ENCODE measurements at regions not wholly inside any gene's neighbourhood (a gene's known extent, or its start where the extent isn't known, plus 50 kb on each side); places are given as distances from the start of the nearest gene placed in this dataset.
"Not testable (repeated sequence)": the region's sequence is repeated elsewhere in the genome, so short reads cannot be mapped to it uniquely, and the experiment has no call there.

DNA sequence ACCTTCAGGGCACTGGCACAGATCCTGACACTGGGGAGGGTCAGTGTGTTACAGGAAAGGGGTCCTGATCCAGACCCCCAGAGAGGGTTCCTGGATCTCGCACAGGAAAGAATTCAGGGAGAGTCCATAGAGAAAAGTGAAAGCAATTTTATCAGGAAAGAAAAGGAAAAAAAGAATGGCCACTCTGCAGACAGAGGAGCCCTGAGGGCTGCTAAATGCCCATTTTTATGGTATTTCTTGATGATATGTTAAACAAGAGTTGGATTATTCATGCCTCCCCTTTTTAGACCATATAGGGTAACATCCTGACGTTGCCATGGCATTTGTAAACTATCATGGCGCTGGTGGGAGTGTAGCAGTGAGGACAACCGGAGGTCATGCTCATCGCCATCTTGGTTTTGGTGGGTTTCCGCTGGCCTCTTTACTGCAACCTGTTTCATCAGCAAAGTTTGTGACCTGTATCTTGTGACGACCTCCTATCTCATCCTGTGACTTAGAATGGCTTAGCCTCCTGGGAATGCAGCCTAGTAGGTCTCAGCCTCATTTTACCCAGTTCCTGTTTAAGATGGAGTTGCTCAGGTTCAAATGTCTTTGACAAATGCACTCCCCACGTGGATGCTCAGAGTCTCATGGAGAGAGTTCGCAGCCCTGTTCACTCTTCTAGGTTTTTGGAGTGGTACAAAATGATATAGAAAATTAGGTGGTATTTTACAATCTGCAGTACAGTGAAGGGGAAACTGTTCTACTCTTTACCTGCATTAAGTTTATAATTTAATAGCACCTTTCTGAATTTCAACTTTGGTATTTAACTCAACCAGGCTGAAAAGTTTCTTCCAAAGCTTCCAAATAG is 1363.7 kb upstream of the TMEM132C start:
- DNase-seq (ENCODE audit: low read depth in 4 of 4, low spot score in 3 of 4), result no peak

- DNase-seq (ENCODE audit: low read depth in 4 of 4, low spot score in 3 of 4), result no peak
Measured at GRCh38 chr12:126905752-126906151, 1361.2 kb upstream of the TMEM132C start.

DNA sequence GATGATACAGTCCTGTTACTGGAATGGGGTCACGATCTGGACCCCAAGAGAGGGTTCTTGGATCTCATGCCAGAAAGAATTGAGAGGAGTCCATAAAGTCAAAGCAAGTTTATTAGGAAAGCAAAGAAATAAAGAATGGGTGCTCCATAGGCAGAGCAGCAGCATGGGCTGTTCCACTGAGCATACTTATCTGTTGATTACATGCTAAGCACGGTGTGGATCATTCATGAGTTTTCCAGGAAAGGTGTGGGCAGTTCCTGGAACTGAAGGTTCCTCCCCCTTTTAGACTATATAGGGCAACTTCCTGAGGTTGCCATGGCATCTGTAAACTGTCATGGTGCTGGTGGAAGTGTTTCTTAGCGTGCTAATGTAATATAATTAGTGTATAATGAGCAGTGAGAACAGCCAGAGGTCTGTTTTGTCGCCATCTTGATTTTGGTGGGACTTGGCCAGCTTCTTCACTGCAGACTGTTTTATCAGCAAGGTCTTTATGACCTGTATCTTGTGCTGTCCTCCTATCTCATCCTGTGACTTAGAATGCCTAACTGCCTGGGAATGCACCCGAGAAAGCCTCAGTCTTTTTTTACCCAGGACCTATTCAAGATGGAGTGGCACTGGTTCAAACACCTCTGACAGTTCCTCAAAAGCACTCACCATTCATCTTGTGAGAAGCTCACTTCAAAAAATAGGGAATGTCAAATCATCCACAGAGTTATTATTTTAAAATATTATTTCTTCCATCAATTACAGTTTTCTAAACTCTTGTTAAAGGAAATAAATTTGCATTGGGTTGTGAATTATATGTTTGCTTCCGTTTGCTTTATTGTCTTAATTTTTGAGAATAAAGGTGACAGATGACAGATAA is 1358.8 kb upstream of the TMEM132C start:
- no peak for DNase-seq (ENCODE audit: low read depth in 4 of 4, low spot score in 3 of 4)

- DNase-seq (ENCODE audit: low read depth in 4 of 4, low spot score in 3 of 4), result no peak
Measured at GRCh38 chr12:126908765-126909142, 1358.2 kb upstream of the TMEM132C start.

DNA sequence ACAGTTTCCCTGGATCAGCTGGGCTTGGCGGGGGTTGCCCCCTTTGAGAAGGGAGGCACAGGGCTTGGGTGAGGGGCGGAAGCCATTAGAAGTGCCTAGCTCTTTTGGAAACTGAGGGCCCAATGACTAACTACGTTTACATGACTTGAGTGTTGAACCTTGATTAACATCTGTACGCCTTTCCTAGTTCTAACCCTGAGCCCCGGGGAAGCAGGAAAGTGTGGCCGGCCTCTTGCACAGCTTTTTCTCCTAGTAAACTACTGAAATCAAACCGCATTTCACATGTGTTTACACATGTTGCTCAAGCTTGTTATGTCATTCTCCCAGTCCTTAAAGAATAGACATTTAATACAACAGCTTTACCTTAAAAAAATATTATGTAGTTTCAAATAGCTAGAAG is 1356.4 kb upstream of the TMEM132C start:
- DNase-seq (ENCODE audit: low read depth in 4 of 4, low spot score in 3 of 4), result no peak

DNA sequence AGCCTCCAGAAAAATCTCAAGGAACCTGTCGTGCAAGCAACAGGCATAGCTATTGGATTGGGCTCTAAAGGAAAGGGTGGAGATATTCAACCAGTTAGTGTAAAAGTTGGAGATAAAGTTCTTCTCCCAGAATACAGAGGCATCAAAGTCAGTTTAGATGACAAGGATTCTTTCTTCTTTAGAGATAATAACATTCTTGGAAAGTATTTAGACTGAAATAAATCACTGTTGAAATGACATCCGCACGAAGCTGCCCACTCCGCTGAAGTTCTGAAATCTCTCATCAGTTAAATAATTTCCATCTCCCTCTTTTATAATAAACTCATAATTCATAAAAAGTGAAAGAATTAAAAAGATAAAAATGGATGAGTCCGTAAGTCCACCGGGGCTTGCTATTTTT is 1354.9 kb upstream of the TMEM132C start:
- DNase-seq (ENCODE audit: low read depth in 4 of 4, low spot score in 3 of 4), result no peak

- DNase-seq (ENCODE audit: low read depth in 4 of 4, low spot score in 3 of 4), result no peak
Measured at GRCh38 chr12:126914170-126914793, 1352.7 kb upstream of the TMEM132C start.

DNA sequence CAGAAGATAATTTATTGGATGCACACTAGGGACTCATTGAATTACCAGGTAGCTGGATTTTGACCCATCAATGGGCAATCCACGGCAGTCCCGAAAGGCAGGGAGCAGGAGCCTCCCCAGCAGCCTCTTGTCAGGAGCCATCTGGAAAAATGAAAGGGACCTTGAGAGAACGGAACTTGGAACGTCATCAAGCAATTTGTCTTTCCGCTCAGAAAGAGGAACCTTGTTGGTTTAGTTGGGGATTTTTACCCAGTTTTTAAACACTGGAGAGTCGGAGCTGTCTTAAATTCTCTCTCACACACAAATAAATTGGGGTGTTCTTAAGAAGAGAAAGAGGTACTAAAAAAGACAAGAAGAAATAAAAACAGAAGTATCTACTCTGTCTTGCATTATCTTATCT is 1351.7 kb upstream of the TMEM132C start:
- DNase-seq (ENCODE audit: low read depth in 4 of 4, low spot score in 3 of 4), result no peak

DNA sequence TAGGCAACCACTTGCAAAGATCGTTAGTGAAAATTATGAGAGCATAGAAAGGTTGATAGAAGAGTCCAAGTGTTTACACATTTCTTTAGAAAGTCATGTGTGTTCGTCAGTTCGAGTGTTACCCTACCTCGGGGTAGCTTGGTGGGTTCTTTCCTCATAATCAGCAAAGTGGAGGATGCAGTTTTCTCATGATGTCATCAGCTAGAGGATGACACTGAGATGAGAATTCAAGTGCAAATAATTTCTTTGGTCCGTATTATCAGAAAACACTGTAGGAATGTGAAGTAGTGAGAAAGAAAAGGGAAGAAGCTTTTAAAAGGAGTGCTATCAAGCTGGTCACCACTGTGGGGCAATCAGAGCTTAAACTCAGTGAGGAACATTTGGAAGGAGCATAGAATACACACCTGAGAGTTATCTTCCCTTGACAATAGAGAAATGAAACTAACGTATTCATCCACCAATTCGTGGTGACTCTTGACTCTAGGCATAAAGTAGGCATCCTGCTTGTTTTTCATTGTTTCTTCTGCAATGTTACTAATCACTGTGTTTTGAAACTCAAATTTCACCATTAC is 1340.9 kb upstream of the TMEM132C start:
- DNase-seq (ENCODE audit: low read depth in 4 of 4, low spot score in 3 of 4), result no peak

DNA sequence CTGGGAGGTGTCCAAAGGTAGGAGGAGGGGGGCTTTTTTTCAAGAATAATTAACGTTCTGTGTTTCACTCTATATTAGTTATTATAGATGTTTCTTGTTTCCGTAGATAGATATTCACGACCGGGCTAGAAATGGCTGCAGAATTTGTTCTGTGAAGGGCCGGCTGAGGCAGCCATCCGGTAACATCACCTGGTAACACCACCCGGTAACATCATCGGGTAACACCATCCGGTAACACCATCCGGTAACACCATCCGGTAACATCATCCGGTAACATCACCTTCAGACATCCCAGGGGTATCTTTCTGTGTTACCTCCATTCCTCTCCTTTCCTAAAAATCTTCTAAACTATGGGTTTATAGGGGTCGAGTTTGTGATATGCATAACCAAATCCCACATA is 1336.7 kb upstream of the TMEM132C start:
- DNase-seq (ENCODE audit: low read depth in 4 of 4, low spot score in 3 of 4), result no peak

DNA sequence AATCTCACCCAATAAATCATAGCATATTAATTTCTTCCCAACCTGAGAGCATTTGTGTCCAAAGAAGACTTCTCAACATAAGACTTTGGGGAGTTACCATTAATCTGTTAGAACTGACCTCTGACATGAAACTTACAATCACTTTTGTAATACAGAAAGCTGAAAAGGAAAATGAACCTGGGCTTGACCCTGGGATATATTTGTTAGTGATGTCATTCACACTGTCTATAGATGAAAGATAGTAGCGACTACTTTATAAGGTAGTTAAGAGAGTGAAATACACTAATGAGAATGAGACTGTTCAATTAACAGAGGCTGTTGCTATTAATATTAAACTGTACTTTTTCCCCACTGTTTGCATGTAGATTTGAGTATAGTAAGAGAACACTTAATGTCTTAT is 1334.8 kb upstream of the TMEM132C start:
- no peak for DNase-seq (ENCODE audit: low read depth in 4 of 4, low spot score in 3 of 4)

DNA sequence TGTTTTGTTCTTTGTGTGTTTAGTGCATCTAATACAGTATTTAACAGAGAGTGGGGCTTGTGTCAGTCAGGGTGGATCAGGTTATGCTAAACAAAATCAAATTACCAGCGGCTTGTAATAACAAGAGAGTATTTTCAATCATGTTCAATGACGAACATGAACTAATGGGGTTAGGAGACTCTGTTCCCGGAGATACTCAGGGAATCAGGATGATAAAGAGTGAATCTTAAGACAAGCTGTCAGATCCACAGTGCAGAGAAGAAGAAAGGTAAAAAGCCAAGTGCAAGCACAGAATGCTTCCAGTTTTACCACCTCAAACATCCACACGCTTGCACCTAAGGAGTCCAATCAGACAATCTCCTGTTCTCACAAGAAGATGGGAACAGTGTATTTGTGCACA is 1331.5 kb upstream of the TMEM132C start:
- DNase-seq (ENCODE audit: low read depth in 4 of 4, low spot score in 3 of 4), result no peak

DNA sequence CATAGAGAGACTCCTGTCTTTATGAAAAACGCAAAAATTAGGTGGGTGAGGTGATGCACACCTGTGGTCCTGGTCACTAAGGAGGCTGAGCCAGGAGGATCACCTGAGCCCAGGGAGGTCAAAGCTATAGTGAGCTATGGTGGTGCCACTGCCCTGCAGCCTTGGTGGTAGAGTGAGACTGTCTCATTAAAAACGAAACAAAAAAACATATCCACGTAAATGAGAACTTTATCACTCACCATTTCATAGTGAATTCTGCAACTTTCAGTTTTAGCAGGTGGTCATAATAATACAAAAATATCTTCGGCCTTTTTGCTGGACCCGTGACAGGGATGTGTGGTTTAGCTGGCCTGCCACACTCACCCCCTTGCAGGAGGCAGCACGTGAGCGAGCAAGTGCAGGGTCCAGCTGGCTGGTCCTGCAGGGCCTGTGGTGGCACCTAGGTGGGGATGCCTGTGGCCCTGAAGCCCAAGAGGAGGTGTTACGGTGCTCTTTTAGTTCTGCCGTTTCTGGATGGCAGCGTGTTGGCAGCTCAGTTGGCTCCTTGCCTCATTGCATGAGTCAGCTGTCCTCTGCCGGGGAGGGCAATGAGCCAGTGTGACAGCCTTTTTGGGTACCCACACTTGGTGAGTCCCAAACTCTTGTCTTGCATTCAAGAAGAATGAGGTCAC is 1330.7 kb upstream of the TMEM132C start:
- no peak for DNase-seq (ENCODE audit: low read depth in 4 of 4, low spot score in 3 of 4)

DNA sequence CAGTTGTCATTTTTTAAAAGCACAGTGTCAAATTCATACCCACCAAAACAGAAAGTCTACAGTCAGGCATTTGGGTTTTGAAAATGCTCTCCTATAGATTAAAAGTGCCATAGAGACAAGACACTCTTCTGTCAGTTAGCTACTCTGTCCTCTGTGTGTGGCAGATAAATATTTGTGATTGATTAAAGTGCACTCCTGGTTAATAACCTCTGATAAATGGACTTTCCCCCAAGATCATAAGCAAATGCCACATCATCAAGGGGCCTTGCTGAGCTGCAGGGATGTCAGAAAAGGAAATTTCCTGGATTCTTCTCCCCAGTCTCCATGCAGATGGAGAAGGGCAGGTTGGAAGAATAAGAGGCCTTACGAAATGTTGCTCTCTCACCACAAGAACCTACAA is 1329.5 kb upstream of the TMEM132C start:
- no peak for DNase-seq (ENCODE audit: low read depth in 4 of 4, low spot score in 3 of 4)

DNA sequence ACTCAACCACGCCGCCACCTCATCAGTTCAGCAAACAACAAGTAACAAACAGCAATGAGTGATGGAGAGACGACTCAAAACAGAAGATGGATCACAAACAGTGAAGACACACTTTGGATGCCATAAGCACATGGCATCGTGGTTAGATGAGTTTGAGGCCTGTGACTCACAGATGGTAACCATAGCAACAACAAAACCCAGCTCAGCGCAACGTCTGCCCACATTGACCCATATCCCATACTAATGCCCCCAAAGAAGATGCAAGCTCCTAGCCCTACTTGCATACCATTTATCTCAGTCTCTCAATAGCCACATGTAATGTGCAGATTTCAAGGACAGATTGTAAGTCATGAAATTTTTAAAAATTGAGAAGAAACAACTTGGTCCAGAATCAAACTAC is 1322.3 kb upstream of the TMEM132C start:
- no peak for DNase-seq (ENCODE audit: low read depth in 4 of 4, low spot score in 3 of 4)

DNA sequence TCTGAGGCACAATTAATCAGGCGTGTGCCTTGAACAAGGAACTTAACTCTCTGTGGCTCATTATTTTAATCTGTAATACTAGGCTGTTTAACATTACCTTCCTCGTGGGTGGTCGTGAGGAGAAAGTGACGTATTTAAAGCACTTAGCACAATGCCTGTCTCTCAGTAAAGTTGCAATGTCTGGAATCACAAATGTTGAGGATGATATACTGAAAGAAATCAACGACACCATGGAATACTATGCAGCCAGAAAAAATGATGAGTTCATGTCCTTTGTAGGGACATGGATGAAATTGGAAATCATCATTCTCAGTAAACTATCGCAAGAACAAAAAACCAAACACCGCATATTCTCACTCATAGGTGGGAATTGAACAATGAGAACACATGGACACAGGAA is 1320.0 kb upstream of the TMEM132C start:
- not testable (repeated sequence) for DNase-seq (ENCODE audit: low read depth in 4 of 4, low spot score in 3 of 4)

DNA sequence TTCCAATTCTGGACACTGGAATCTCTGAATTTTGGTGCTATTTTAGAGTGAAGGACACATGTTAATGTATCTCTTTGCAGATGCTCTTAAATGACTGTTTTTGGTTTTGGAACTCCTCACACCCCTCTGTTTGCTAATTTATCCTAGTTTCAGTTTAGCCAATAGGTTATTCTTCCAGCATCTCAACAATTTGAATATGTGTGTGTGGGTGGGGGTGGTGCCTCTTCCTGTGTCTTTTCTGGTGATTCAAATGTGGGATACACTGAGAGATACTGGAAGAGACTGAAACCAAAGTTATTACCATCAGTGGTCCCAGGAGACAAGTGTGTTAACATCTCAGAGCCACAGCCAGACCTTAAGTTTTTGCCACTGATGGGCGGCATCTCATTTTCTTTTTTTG is 1317.4 kb upstream of the TMEM132C start:
- no peak for DNase-seq (ENCODE audit: low read depth in 4 of 4, low spot score in 3 of 4)

DNA sequence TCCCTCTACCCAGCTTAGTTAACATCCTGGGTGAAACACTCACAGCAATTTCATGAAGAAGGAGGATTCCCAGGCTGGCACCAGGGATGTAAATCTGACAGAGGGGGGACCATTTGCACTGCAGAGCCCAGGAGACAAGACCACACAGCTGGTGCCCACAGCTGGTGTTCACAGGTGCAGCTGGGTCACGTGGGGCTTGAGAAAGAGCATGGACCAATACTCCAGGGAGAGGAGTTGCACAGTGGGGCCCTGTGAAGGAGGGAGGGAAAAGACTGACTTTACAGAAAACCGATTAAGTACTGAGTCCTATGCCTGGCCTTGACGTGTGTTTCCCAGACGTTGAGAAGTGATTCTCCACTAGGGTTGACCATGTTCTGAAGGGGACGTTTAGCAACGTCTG is 1316.7 kb upstream of the TMEM132C start:
- no peak for DNase-seq (ENCODE audit: low read depth in 4 of 4, low spot score in 3 of 4)

DNA sequence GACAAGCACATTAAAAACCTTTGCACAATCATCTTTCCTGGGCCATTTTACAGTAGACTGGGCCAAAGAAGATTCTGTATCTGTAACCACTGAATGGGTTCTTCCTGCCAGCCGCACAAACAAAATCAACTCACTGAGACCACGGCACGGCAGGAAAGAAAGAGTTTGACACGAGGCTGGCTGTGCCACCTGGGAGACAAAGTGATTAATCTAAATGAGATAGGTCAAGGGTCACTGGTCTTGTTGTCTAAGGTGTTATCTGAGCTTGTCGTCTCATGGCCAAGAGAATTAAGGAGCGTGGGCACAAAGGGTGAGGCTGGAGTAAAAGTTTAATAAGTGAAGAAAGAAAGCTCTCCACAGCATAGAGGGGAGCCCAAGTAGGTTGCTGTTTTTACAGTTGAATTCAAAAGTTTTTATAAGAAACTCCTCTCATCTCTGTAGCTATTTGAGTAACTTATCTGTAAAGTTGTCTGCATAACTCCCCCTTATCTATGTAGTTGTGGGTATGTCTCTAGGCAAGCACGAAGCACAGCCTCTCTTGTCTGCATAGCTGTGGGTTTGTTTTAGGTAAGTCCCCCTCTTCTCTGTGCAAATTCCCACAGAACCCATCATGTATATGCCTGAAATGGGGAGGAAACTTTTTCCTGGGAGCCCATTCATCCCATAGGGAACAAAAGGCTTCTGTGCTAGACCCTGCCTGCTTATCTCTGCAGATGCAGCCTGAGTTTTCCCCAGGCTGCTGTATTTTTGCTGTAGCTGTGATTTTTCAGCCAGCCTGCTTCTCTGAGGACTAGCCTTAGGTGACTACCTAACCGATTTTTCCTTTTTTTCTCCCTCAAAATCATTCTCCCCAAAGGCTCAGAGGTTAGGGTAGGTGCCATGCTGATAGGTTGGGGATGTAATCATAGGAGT is 1314.6 kb upstream of the TMEM132C start:
- no peak for DNase-seq (ENCODE audit: low read depth in 4 of 4, low spot score in 3 of 4)

Measured in right renal pelvis (tissue), 4 donors.